PC-3 (cell line): ENCODE measurements at regions not wholly inside any gene's neighbourhood (a gene's known extent, or its start where the extent isn't known, plus 50 kb on each side); places are given as distances from the start of the nearest gene placed in this dataset.
"Not testable (repeated sequence)": the region's sequence is repeated elsewhere in the genome, so short reads cannot be mapped to it uniquely, and the experiment has no call there.

Source experiments
- EZH2phosphoT487 ChIP-seq: fragments of 300-600 bp; sonication (generic); IDR thresholded peaks from 2 replicates; pipeline ENCODE4 v1.6.1; 2018; ENCODE audit warnings: mild to moderate bottlenecking, antibody characterized with exemption, low read length, borderline replicate concordance
- TF ChIP-seq, protein P1 (sequence below): fragments of 300-600 bp; sonication (generic); conservative IDR thresholded peaks from 2 replicates; pipeline ENCODE4 v1.5.1; 2017; ENCODE audit warnings: antibody characterized with exemption, low read depth, mild to moderate bottlenecking, low read length

DNA sequence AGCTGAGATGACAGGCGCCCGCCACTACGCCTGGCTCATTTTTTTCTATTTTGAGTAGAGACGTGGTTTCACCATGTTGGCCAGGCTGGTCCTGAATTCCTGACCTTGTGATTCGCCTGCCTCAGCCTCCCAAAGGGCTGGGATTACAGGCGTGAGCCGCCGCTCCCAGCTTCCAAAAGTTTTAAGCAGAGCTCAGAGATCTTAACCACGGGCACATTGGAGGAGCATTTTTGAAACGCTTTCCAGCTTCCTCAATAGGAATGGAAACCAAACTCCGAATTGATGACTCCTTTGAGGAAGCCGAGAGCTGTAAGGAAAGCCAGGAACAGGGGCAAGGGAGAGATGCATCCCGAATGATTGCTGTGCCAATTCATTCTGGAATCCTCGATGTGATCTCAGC, 63.8 kb upstream of the ALDH3B2 start:
- TF ChIP-seq EZH2phosphoT487 = not testable (repeated sequence)
- TF ChIP-seq, protein P1, sequence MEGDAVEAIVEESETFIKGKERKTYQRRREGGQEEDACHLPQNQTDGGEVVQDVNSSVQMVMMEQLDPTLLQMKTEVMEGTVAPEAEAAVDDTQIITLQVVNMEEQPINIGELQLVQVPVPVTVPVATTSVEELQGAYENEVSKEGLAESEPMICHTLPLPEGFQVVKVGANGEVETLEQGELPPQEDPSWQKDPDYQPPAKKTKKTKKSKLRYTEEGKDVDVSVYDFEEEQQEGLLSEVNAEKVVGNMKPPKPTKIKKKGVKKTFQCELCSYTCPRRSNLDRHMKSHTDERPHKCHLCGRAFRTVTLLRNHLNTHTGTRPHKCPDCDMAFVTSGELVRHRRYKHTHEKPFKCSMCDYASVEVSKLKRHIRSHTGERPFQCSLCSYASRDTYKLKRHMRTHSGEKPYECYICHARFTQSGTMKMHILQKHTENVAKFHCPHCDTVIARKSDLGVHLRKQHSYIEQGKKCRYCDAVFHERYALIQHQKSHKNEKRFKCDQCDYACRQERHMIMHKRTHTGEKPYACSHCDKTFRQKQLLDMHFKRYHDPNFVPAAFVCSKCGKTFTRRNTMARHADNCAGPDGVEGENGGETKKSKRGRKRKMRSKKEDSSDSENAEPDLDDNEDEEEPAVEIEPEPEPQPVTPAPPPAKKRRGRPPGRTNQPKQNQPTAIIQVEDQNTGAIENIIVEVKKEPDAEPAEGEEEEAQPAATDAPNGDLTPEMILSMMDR = not testable (repeated sequence)
